NCI-H82 (cell line): ENCODE measurements at regions not wholly inside any gene's neighbourhood (a gene's known extent, or its start where the extent isn't known, plus 50 kb on each side); places are given as distances from the start of the nearest gene placed in this dataset.

ENCODE experiments used
- DNase-seq: peaks from one replicate; lab custom pipeline; 2025; lab: John Stamatoyannopoulos, UW

DNA sequence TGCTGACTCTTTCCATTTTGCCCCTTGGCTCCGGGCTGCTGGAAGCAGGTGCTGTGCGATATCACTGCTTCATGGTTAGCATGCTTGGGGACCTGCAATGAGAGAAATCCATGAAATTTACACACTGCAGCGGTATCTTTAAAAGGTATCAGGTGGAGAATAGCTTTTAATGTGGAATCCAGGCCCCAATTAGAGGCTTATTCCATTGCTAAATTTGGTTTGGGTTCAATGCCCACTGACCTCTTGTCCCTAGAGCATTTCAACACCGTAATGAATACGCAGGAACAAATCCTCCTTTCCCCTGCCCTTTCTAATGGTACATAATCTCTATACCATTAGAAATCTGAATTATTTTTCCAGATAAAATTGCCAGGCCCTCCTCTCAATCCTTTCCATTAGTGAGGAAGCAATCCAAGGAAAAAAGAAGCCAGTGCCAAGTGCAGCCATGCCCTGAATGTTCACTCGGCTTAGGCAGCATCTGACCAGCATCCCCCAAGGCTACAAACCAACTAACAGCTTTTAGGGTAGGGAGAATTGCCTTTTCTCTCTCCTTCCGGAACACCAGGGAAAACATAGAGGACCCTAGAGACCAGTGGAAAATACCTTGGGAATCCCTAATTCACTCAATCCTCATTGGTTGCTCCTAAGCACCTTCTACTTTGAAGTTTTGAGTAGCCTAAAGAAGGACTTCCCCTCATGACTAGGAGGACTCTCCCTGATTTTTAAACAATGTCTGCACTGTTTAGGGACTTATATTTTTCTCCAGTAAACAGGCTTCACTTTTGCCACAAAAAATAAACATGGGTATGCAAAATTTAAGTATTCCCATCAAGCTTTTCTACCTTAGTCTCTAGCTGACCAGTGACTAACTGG, 143.1 kb downstream of the QRSL1 start:
- no peak for DNase-seq

DNA sequence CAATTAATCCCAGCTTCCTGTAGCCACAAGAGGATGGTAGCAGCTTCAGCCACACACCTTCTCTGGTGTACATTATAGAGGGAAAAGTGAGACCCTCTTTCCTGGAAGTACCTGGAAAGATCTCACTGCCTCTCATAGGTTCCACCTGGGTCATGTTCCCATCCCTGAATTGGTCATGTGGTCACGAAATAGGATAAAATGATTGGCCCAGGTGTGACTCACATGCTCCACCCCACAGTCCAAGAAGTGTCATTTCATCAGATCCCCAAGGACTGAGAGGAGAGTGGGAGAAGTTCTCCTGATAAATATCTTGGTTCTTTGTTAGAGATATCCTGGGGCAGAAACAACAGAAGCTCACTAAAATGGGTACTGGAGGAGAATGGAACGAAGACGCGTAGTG, 142.4 kb downstream of the QRSL1 start:
- no peak for DNase-seq

DNA sequence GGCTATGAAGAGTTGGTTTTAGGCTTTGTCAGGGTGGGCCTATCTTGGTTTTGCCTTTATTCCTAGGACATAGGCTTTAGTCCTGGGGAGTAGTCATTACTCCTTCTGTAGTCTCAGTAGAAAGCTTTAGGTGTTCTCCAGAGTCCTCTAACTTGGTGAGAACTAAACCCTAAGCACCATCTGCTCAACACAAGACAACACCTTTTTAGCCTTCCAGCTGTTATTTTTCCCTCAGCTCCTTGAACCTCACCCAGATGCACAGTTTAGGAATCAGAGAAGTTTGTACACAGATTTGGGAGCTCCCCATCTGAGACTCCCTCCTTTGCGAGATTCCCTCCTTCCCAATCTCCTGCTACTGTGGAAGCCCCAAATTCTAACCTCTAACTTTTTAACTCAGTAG, 141.3 kb downstream of the QRSL1 start:
- DNase-seq: no peak

DNA sequence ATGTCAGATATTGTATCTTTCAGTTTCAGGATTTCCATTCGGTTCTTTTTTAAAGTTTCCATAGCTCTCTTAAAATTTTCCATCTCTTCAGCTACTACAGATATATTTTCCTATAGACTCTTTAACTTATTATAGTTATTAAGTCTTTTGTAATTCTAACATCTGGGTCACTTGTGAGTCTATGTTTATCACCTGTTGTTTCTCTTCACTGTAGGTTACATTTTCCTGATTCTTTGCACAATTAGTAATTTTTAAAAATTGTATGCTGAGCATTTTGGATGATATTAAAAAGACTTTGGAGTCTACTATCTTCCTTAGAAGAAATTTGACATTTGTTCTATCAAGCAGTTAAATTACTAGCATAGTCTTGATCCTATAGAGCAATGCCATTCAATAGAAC, 140.7 kb downstream of the QRSL1 start:
- no peak for DNase-seq

DNA sequence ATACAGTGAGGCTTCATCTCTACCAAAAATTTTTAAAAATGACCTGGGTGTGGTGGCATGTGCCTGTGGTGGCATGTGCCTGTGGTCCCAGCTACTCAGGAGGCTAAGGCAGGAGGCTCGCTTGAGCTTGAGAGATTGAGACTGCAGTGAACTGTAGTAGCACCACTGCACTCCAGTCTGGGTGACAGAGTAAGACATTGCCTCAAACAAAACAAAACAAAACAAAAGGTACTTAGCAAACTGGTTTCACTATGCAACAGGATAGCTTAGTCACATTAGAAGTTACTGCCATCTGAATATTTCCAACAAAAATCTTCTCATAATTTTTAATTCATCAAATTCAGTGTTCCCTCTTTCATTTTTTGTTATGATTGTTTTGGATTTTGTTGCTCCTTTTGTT, 137.9 kb downstream of the QRSL1 start:
- DNase-seq: no peak

DNA sequence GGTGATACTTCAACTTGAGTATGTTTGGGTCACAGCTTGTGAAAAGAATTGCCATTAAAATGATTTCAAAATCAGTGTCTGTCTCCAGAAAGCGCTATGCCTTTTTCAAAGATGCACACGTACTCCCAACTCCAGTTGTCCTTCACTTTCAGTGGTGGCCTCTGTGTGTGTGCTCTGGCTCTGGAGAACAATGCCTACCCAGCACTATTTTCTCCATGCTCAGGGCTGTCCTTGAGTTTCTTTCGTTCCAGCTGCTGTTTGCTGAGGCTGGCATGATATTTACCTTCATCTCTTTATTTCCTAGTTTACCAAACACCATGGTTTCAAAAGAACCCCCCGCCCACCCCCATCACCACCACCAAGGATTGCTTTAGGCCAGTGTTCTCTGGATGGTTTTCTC, 136.8 kb downstream of the QRSL1 start:
- DNase-seq: no peak

DNA sequence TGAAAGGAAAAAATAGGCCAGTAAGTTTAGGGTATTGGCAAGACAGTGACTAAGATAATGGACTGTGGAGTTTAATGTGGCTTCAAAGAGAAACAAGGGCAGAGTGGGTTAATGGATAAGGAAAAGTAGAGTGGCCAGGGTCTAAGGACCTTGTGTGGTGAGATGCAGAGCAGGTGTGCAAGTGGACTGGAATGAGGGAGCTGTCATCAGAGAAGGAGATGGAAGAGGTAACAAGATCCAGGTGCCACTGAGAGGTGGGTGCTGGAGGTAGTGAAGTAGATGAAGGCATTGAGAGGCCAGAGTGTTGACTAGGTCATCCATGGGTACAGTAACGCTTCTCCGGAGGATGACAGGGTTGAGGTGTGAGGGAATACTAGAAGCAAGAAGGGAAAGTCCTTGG, 136.1 kb downstream of the QRSL1 start:
- no peak for DNase-seq

DNA sequence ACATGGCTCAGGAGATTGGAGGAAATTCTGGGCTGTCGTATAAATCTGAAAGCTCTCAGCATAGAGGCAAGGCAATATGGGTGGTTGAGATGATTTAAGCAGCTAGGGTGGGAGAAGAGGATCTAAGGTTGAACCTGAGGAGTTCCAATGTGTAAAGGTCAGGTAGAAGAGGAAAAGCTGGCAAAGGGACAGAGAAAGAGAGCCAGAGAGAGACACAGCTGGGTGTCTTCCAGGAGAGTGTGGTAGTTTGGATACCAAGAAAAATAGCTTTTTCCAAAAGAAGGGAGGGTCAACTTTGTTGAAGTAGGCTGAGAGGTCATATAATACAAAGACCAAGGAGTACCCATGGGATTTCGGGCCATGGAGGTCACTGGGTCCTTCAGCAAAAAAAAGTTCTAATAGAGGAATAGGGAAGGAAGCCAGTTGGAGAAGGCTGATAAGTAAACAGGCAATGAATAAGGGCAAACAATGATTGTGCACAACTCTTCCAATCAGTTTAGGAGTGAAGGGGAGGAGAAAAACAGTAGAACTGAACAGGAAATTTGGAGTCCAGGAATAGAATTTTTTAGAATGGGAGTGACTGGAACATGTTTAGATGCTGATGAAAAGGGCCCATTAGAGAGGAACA, 135.1 kb downstream of the QRSL1 start:
- DNase-seq: no peak

DNA sequence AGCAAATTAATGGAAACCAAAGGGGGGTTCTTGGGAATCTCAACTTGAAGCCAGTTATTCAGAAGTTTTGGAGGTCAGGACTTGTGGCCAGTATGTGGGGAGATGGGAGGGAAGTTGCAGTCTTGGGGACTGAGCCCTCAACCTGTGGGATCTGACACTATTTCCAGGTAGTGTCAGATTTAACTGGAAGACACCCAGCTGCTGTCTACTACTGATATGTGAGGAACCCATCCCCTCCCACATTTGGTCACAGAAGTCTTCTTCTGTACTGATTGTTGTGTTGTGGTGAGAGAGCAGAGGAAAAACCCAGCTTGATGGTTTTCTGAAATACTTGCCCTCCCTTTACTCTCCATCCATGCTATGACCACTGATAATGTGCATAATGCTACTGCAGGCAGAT, 134.0 kb downstream of the QRSL1 start:
- no peak for DNase-seq

DNA sequence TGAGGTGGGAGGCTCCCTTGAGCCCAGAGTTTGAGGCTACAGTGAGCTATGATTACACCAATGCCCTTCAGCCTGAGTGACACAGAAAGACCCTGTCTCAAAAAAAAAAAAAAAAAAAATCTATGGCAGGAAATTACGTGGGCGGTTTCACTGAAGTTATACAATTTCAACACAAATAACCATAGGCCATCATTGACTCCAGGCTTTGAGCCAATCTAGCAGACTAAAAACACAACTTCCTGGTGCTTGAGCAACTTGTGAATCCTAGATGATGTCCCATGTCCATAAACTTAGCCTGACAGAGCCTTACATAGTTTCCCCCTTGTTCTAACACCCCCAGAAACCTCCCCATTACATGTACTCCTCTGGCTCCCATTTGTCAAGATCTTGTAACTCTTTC, 131.8 kb downstream of the QRSL1 start:
- DNase-seq: no peak

DNA sequence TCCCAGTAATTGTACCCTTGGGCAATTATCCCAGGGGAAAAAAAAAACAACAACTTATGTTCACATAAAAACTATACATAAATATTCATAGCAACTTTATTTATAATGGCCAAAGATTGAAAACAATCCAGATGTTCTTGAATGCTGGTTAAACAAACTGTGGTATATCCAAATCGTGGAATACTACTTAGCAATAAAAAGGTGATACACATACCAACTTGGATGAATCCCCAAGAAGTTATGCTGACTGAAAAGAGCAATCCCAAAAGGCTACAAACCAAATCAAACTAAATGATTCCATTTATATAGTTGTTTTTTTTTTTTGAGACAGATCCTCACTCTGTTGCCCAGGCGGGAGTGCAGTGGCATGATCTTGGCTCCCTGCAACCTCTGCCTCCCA, 129.7 kb downstream of the QRSL1 start:
- no peak for DNase-seq

DNA sequence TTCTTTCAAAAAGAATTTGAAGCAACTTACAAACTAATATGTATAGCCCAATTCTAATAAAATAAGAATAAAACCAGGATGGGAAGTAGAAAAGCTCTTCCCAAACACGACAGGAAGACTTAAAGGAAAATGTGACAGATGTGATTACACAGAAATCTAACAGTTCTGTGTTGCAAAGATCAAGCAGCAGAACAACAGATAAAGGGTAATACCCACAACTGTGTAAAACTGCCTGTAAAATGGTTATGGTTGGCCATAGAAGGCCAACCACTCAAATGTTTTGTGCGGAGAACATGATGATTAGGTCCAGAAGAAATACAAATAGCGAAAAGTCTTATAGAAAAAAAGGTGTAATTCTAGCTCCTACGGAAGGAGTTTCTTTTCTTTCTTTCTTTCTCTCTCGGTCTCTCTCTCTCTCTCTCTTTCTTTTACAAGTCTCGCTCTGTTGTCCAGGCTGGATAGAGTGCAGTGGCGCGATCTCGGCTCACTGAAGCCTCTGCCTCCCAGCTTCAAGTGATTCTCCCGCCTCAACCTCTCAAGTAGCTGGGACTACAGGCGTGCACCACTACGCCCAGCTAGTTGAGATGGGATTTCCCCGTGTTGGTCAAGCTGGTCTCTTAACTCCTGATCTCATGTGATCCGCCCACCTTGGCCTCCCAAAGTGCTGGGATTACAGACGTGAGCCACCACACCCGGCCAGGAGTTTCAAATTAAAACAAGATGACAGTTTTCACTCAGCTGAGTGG, 128.5 kb downstream of the QRSL1 start:
- DNase-seq: peak; percentile 3

DNA sequence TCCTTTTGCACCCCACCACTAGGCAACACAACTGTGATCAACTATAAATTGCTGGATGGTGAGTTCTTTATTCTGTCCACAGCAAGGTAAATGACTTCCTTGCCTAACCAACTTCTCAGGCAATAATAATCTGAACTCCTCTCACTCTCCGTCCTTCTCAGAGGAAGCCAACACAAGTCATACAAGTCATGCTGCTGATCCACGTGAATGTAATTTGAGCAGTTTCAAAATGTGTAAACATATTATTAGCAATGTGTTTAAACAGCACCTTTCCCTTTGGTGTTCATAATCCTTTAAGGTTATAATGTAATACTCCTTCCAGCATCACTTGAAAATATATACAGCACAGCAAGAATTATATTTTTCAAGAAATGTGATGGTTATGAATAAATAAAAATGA, 127.9 kb downstream of the QRSL1 start:
- DNase-seq: no peak

DNA sequence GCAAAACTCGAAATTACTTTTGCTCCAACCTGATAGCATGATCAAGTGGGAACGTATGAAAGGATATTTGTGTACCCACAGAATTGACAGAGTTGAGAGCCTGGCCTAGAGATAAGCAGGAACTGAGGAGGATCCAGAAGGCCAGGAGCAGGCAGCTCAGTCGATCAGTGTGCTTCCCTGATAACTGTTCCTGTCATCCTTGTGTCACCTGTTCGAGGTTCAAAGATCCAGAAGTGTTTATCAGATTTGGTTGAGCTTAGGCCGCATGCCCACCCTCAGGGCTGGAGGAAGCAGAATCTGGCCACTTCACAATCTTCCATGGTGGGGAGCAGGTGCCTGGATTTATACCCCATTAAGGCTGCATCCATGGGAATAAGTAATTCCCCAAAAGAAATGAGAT, 124.8 kb downstream of the QRSL1 start:
- DNase-seq: no peak

DNA sequence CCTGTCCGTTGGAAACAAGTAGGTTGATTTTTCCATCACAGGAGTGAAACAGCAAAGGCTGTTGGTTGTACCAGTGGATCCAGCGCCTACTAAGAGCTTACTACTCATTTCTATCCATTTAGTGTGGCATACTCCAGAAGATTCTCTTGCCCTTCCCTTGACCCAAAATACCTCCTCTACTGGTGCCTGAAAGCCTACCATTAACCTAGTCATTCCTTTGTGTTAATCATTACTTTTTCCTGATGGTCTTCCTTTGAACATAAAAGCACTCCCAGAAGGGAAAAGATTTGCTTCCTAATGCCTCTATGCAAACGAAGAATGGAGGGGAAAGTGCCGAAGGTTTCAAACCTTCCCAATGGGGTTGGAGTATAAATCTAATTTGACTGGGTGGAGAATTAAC, 123.3 kb downstream of the QRSL1 start:
- no peak for DNase-seq

DNA sequence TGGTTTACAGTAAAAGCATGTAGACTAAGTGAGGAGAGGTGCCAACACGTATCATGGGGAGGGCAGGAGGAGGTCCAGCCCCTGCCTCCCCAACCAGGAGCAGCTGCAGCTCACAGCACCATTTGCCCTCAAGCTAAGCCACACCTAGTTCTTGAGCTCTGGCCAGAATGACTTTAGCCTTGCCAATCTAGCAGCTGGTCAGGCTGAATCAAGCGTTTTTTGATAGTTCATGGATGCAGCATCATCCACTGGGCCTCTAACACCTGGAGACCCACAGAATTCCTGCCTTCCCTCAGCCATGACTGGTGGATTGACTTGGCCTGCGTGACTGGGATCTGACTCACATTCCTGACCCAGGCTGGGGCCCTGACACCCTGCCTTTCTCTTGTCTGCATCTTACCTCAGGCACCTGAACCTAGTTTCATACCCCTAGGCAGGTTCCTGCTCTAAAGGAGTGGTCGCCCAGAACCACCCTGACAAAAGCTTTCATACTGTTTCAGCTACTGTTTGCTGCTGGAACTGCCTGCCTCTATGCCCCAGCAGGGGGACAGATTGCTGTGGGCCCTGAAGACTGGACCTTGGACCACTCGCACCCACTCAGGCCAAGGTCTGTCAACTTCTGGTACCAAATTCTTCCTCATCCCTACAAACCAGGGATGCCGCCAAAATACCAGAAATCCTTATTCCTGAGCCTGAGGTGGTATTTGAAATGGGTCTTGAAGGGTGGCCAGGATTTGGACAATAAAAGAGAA, 122.3 kb downstream of the QRSL1 start:
- DNase-seq: no peak

DNA sequence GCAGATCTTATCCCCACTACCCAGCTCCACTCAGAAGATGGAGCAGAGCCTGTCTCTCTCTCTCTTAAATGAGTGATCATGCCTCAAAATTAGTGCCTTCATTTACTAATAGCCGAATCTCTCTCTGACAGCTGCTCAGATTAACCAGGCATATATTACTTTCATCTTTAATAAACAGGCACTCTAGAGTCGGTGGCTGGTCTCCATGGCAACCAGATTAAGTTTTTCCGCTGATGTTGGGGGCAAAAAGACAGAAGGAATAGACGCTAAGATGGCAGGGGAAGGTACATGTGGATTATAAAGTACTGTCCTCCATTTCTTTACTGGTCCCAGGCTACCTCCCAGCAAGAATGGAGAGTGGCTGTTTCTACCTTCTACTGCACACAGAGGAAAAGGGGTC, 121.6 kb downstream of the QRSL1 start:
- DNase-seq: no peak

DNA sequence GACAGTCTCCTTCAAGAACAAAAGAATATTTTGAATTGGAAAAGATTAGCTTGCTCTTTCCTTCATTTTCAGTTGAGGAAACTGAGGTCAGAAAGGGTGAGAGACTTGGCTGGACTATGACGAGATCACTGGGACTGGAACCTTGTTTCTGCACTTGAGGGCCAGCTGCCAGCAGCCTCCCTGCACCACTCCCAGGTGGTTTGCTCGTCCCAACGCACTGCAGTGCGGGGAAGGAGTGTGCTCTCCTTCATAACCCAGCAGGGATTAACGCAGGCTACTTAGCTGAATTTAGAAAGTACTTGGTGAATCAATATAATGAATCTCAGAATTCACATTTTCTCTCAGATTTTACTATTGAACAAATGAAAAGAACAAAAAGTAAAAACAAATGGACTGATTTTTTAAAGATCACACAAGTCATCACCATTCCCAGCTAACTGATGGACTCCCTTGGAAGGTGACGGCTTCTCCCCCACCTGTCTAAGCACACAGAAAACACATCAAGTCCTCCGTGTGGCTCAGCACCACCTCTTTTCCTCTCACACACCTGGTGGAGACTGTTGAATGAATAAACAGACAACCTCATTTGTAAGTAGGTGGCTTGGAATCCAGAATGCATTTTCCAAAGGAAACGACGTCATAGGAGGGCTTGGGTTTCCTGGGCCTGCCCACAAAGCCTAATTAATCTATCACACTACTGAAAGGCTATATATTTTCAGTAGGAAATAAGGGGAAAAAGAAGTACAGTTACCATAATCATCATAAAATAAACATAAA, 121.0 kb downstream of the QRSL1 start:
- DNase-seq: no peak

DNA sequence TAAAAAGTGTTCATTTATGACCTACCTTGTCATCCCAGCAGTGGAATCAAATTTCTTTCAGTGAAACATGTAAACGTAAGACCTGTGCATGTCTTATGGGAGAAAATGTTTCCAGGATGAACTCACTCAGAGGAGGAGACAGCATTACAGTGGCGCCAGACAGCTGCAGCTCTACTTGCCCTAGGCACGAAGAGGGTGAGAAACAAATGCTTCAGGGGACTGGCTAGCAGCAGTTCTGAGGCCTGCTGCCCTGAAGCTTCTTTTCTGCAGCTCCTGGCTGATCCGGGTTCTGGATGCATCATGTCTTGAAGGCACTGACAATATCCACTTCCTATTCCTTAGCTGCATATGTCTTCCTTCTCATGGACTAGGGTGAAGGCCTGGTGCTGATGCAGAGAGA, 120.2 kb downstream of the QRSL1 start:
- no peak for DNase-seq

DNA sequence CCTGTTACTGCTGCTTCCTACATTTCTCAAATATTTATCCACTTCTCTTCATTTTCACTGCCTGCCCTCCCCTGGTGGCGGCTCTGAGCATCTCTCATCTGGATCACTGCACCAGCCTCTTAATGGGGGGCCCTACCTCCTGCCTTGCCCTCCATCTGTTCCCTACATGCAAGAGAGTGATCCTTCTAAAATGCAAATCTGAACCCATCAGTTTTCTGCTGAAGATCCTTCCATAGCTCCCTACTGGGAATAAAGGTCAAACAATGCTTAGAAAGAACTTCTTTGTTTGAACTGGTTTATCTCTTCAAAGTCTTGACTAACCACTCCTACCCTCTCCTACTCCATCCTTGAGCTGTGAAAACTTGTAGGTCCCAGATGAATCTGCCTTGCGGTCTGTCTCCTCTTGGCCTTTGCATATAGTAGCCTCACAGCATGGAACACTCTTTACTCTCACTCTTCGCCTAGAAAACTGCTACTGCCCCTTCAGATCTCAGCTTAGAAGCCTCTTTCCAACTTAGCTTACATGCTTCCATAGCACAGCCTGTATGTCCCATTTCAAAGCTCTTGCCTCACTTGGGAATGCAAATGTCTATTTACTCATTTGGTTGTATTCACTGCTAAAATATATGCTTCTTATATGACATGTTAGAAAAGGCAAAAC, 119.3 kb downstream of the QRSL1 start:
- DNase-seq: no peak

DNA sequence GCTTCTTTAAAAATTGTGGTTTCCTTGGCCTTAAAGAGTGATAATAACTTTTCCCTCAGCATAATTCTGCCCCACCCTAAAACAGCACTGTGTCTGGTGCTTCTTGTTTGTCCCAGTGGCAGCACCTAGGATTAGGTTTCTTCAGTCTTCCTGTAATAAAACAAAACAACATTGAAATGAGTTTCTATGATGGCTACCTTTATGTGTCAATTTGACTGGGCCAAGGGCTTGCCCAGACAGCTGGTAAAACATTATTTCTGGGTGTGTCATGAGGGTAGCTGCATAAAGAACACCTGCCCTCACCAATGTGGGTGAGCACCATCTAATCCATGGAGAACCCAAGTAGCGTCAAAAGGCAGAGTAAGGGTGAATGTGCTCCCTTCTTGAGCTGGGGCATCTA, 117.8 kb downstream of the QRSL1 start:
- no peak for DNase-seq
